GM18520 (cell line): ENCODE measurements at regions not wholly inside any gene's neighbourhood (a gene's known extent, or its start where the extent isn't known, plus 50 kb on each side); places are given as distances from the start of the nearest gene placed in this dataset.
"Not testable (repeated sequence)": the region's sequence is repeated elsewhere in the genome, so short reads cannot be mapped to it uniquely, and the experiment has no call there.

Experiments used
- ATAC-seq: cut with Tn5 transposase; IDR thresholded peaks from one replicate; pipeline ENCODE4 v1.9.1; 2021; ENCODE audit not compliant: unreplicated experiment

- ATAC-seq = no peak
These were observed 242.8 kb downstream of the CCSER2 start for GRCh38 chr10:84571146-84571545.

DNA sequence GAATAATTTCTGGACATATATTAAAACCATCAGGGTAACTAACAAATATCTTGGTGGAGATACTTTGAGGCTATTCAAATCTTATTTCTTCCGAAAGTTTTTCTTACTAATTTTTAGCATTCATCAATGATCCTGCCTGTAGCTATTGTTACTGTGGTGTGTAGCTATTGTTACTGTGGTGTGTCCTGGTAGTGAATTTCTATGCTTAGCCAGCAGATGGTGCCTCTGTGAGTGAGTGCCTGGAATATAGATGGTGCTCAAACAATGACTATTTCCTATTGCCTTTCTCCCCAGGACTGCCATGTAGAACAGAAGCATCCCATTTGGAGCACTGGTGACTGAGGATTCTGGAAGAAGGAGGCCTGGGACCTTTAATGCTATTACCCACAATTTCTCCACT, 245.7 kb downstream of the CCSER2 start:
- ATAC-seq = no peak

GRCh38 chr10:84581976-84582375, 253.6 kb downstream of the CCSER2 start:
- ATAC-seq = no peak

GRCh38 chr10:84583501-84583900, 255.1 kb downstream of the CCSER2 start:
- no peak for ATAC-seq

- no peak for ATAC-seq
These were observed 259.4 kb downstream of the CCSER2 start for GRCh38 chr10:84587789-84588188.

- ATAC-seq = no peak
These were observed 260.0 kb downstream of the CCSER2 start for GRCh38 chr10:84588426-84588825.

GRCh38 chr10:84588971-84589370, 260.6 kb downstream of the CCSER2 start:
- no peak for ATAC-seq

DNA sequence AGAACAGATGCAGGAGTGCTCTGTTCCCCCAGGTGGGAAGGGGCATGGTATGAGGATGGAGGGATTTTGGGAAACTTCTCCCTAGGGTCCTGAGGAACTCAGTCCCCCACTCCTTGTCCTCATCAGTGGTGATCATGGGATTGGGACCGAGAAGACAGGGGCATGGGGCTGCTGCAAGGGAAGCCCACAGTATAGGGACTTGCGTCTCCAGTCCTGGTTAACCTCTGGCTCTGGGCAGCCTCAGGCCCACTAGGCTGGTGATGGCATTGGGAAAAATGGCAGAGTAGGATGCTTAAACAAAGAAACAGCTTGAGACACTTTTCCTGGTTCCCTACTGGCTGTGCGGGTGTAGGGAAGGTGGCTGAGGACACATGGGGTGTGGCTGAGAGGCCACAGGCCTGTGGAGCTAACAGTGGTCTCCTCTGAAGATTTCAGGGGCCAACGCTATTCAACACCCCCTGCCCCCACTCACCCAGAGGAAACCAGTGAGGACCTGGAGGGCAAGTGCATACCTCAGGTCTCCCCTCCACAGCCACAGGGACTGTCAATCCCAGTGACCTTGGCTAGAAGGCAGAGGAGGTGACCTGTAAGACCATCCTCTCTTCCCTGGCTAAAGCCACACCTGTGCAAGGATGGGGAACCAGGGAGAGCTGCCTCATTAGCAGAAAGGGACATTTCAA, 261.3 kb downstream of the CCSER2 start:
- ATAC-seq = no peak

DNA sequence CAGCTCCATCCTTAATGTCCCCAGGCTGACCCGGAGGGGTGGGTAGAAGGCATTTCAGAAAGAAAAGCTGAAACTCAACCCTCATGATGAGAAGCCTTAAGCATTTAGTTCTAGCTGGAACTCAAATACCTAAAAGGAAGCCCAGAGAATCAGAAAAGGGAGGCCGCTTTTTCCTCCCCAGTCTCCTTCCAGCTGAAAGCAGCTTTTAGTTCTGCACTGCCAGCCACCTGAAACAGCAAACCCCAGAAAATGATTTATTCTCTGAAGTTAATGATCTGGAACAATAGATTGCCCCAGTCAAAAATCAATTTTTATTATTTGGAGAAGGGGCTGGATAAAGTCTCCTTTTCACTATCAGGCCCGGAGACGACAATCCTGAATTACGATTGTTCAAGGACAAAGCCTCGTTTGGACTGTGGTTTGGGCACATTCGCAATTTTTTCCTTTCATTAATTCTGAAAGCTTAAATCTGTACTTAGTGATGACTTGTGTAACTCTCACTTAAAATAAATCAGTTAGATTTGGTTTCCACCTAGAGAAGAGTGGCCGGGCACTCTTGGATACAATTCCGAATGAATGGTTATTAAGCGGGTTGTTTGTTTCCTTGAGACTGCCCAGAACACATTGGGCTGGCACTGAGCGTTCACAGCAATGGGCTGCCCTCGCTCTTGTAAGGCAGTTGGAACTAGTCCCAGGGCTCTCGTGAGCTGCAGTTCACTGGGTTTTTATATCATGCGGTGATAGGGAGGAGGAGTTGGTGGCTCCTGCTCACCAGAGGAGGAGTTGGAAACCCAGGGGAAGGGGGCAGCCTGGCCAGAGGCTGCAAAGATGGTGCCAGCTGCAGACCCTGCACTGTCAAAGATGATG, 262.2 kb downstream of the CCSER2 start:
- no peak for ATAC-seq

- ATAC-seq = no peak
These were observed 265.1 kb downstream of the CCSER2 start for GRCh38 chr10:84593506-84593905.

DNA sequence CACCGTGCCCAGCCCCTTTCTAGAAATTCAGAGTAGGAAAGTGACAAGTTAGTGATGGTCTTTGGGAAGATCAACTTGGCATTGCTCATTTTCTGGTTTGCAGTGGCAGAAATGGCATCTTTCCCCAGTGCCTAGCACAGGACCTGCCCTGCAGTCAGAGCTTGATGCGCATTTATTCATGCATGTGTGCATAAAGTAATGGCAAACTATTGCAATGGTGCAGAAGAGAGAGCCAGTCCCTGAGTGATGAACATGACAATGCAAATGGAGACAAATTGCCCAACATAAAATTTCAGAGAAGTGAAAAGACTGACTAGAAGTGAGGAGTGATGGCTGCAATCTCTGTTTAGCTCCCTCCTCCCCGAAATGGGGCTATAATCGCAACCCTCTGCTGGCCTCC, 268.2 kb downstream of the CCSER2 start:
- ATAC-seq = no peak

DNA sequence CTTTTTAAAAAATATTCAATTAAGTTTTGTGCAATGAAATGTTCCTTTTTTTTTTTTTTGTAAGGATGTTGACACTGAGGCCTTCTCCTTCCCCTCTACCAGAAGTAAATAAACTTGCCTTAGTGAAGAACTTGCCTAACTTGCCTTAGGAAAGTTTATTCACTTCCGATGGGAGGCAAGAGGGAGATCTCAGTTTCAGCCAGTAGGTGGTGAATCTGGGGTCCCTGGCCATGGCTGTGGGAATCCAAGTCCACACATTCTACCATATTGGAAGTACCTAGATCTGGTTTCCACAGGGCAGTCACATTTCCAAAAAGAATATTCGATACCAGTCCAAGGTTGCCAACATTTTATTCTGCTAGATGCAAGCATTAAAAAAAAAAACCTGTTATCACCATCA, 270.9 kb downstream of the CCSER2 start:
- ATAC-seq = no peak

DNA sequence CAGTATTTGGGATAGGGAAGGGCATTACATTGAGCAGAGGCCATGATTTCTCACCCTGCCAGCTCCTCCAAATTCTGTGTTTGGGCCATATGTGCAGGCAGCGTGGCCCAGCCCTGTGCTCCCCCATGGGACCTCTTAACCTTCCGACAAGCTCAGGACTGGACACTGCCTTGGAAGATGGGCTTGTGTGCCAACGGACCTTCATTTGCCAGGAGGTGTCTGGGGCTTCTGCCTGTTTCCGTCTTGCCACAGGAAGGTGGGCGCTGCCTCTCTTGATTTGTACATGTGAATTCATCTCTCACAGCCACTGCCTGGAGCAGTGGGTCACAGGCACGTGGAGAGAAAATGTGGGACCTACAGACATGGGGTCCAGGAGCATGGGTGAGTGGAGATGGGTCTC, 272.6 kb downstream of the CCSER2 start:
- no peak for ATAC-seq

- not testable (repeated sequence) for ATAC-seq
These were observed 274.2 kb downstream of the CCSER2 start for GRCh38 chr10:84602543-84602942.

GRCh38 chr10:84603971-84604370, 275.6 kb downstream of the CCSER2 start:
- no peak for ATAC-seq

GRCh38 chr10:84605802-84606201, 277.4 kb downstream of the CCSER2 start:
- no peak for ATAC-seq

DNA sequence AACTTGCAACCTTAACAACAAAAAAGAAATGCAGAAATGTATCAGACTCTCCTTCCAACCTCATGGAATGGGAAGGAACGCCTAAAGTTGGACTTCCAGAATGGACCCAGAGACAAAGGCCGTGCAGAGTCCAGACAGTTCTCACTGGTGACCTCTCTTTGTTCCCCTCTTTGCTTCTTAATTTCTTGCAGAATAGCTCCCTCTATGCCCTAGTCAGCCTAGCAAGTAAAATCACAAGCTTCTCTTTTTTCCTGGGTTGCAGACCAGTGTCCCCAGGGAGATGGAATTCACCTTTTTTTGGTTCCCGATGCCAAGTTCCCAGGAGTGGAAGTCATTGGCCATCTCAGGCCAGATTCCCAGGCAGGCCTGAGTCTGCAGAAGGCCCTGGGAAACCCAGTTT, 278.0 kb downstream of the CCSER2 start:
- no peak for ATAC-seq

DNA sequence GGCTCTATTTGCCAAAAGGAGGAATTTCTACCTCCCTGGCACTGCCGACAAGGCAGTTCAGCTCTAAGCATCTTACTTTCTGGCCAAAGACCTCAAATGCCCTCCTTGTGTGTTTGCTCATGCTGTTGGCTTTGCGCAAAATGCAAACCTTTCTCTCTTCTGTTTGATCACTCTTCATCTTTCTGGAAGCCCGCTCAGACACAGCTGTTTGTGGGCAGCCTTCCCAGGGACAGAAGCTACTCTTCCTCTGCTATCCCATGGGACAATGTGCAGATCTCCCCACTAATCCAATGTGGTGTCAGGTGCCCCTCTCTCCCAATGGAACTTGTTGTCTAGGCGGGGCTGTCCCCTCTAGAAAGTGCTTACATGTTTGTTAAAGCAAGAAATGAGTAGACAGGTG, 278.7 kb downstream of the CCSER2 start:
- ATAC-seq = no peak

- no peak for ATAC-seq
These were observed 279.1 kb downstream of the CCSER2 start for GRCh38 chr10:84607523-84607922.

- peak; percentile 76 for ATAC-seq
These were observed 279.7 kb downstream of the CCSER2 start for GRCh38 chr10:84608126-84608525.

GRCh38 chr10:84613336-84614021, 285.1 kb downstream of the CCSER2 start:
- ATAC-seq = no peak
